Neutrophil (primary cell): ENCODE measurements at regions not wholly inside any gene's neighbourhood (a gene's known extent, or its start where the extent isn't known, plus 50 kb on each side); places are given as distances from the start of the nearest gene placed in this dataset.

ENCODE experiments used
- H3K27ac ChIP-seq: fragments of 200-600 bp; sonication (generic); 2 replicates; pipeline ENCODE4 v1.5.1; 2016; ENCODE audit warnings: mild to moderate bottlenecking, moderate library complexity
- H3K27me3 ChIP-seq: fragments of 200-600 bp; sonication (generic); 2 replicates; pipeline ENCODE4 v1.6.0; 2016; ENCODE audit warnings: mild to moderate bottlenecking
- H3K36me3 ChIP-seq: fragments of 200-600 bp; sonication (generic); 2 replicates; pipeline ENCODE4 v1.5.1; 2017
- H3K4me1 ChIP-seq, 2 experiments: fragments of 200-600 bp in 1 of 2; sonication (generic) in 1 of 2; 1 replicate in 1 of 2; 2 replicates in 1 of 2; pipeline versions ENCODE4 v1.5.1 to v1.6.1; 2013 to 2016; ENCODE audit warnings: low read depth in 1 of 2, low read length in 1 of 2, mild to moderate bottlenecking in 1 of 2, moderate library complexity in 1 of 2; ENCODE audit not compliant: control insufficient read depth in 1 of 2, insufficient read depth in 1 of 2
- H3K4me3 ChIP-seq, 2 experiments: fragments of 200-600 bp in 1 of 2; sonication (generic) in 1 of 2; 1 replicate in 1 of 2; 2 replicates in 1 of 2; pipeline ENCODE4 v1.5.1; 2013 to 2016; ENCODE audit warnings: low read depth in 1 of 2, low read length in 1 of 2, mild to moderate bottlenecking in 1 of 2, moderate library complexity in 1 of 2
- H3K9me3 ChIP-seq: fragments of 200-600 bp; sonication (generic); 2 replicates; pipeline ENCODE4 v1.5.1; 2016
- TF ChIP-seq, protein P1 (sequence below): fragments of 200-600 bp; sonication (generic); IDR thresholded peaks from 2 replicates; pipeline ENCODE4 v1.5.1; 2016; ENCODE audit warnings: antibody characterized with exemption

DNA sequence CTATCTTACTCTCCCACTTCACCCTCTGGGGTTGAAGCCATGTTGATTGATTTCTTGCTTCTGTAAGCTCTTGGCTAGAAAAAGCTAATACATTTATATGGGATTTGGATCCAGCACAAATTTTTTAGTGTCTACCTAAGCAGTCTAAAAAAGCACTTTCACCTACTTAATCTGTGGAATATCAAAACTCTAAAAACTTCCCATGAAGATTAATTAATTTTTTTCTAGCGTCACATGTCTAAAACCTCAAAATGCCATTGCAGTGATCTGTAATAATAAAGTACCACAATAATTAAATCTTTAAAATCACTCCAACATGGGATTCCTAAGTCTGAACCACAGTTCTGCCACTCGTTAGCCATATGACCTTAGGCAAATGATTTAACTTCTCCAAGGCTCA is 180.1 kb downstream of the EN1 start:
- Histone ChIP-seq H3K4me1 (no peaks in the 10 kb centered on the region), H3K9me3 (no peaks in the 10 kb centered on the region), H3K4me3 (no peak overlapping the region), H3K27me3 (no peaks in the 10 kb centered on the region), H3K27ac (no peak overlapping the region), H3K36me3 (no peaks in the 10 kb centered on the region)
- TF ChIP-seq, protein P1, sequence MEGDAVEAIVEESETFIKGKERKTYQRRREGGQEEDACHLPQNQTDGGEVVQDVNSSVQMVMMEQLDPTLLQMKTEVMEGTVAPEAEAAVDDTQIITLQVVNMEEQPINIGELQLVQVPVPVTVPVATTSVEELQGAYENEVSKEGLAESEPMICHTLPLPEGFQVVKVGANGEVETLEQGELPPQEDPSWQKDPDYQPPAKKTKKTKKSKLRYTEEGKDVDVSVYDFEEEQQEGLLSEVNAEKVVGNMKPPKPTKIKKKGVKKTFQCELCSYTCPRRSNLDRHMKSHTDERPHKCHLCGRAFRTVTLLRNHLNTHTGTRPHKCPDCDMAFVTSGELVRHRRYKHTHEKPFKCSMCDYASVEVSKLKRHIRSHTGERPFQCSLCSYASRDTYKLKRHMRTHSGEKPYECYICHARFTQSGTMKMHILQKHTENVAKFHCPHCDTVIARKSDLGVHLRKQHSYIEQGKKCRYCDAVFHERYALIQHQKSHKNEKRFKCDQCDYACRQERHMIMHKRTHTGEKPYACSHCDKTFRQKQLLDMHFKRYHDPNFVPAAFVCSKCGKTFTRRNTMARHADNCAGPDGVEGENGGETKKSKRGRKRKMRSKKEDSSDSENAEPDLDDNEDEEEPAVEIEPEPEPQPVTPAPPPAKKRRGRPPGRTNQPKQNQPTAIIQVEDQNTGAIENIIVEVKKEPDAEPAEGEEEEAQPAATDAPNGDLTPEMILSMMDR, result no peak

DNA sequence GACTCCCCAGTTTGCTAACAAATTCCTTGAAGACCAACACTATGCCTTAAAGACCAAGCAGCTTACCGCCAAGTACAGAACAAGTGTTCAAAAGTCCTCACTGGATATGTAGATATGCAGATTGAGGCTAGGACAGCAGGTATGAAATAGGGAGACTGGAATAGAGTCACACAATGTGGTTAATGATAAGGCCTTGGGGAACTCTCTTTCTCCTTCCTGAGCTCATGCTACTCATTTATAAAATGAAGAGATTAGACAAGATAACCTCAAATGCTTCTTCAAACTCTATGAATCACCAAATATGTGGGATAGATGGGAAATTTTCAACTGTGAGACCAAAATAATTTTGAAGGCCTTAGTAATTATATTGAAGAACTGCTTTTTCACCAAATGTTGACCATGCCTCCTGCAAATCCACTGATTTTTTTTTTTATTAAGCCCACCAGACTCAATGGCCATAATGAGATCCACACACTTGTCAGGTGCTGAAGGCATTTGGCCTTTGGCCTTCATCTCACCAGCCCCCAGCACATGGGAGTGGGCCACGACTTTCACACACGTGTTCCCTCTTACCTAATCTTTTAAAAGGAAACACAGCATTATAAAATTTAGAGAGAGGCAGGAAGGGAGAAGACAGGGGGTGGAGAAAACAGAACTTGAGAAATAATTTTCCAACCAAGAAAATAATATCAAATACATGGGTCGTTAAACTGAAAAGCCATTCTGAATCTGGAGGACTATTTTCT is 181.5 kb downstream of the EN1 start:
- no peaks in the 10 kb centered on the region for H3K4me1 ChIP-seq
- TF ChIP-seq, protein P1, result no peak
- no peaks in the 10 kb centered on the region for H3K27me3 ChIP-seq
- H3K4me3 ChIP-seq, result no peak overlapping the region
- no peak overlapping the region for H3K27ac ChIP-seq
- no peaks in the 10 kb centered on the region for H3K9me3 ChIP-seq
- H3K36me3 ChIP-seq, result no peaks in the 10 kb centered on the region

DNA sequence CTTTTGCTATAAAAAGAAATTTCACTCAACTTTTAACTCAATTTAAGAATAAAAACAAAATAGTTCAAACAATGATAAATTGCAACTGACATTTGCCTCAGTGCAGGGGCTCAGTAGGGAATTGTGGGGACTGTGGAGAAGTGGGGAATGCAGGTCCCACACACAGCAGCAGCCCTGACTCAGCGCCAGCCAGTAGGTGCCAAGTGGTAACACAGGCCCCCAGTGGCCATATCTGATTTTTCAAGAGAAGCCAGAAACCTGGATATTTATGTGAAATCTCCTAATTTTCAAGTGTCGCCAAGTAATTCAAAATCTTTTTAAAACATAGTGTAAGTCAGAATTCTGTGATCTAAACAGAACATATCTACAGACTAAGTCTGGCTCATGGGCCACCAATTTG is 186.3 kb downstream of the EN1 start:
- Histone ChIP-seq H3K27ac (no peak overlapping the region), H3K4me1 (no peaks in the 10 kb centered on the region), H3K27me3 (no peaks in the 10 kb centered on the region), H3K9me3 (no peaks in the 10 kb centered on the region), H3K4me3 (no peak overlapping the region), H3K36me3 (no peaks in the 10 kb centered on the region)
- TF ChIP-seq, protein P1, result no peak

DNA sequence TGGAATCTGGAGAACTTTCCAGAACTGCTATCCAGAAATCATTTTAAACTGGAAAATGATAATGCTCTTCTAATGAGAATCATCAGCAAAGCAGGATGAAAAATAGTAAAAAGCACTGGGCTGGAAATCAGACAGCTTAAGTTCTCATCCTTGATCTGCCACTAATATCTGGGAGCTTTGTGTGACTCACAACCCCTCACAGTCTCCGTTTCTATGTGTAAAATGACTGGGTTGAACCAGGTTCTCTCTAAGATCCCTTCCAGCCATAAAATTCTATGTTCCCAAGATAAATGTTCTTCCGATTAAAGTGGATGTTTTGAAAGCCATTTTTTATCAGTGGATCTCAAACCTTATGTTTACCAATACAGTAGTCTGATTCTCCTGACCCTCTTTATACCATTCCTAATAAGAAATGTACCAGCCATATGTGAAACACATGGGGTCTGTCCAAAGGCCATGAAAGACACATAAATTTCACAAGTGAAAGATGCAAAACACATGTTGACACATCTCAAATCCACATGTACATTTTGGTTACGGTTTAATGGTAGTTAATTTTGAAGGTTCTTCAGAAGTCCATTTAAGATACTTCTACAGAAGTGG is 188.8 kb downstream of the EN1 start:
- Histone ChIP-seq H3K36me3 (no peaks in the 10 kb centered on the region), H3K27me3 (no peaks in the 10 kb centered on the region), H3K4me1 (no peaks in the 10 kb centered on the region), H3K9me3 (no peaks in the 10 kb centered on the region), H3K27ac (no peak overlapping the region), H3K4me3 (no peak overlapping the region)
- TF ChIP-seq, protein P1, result no peak

DNA sequence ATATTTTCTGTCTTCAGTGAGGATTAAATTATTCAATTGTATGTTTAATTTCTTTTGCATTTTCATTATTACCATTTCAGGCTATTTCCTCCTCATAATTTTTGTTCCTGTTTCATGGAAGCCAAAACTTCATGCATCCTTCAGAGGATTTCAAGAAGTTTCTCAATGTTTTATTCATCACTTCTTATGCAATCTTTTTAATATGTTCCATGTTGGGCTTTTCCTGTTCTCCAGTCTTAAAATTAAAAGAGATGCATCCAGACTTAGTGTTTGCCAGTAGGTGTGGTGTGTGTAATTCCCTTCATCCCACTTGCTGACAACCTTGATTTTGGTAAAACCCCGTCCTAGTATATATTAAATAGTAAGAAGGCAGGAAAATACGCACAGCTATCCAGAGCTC is 190.0 kb downstream of the EN1 start:
- TF ChIP-seq, protein P1, result no peak
- H3K4me3 ChIP-seq, result no peak overlapping the region
- no peaks in the 10 kb centered on the region for H3K27me3 ChIP-seq
- no peaks in the 10 kb centered on the region for H3K4me1 ChIP-seq
- no peaks in the 10 kb centered on the region for H3K36me3 ChIP-seq
- no peaks in the 10 kb centered on the region for H3K9me3 ChIP-seq
- no peak overlapping the region for H3K27ac ChIP-seq
